Transverse colon (tissue), 4 donors: ENCODE measurements at regions not wholly inside any gene's neighbourhood (a gene's known extent, or its start where the extent isn't known, plus 50 kb on each side); places are given as distances from the start of the nearest gene placed in this dataset.
"Not testable (repeated sequence)": the region's sequence is repeated elsewhere in the genome, so short reads cannot be mapped to it uniquely, and the experiment has no call there.

Source experiments
- DNase-seq: peaks from one replicate; pipeline ENCODE4 v3.0.0-alpha.2; 2019
- H3K27ac ChIP-seq, 4 donors: fragments of 200-600 bp; sonication (generic); 2 replicates each; pipeline ENCODE4 v1.5.1; 2016 to 2018; ENCODE audit warnings: inconsistent platforms in 4 of 4
- H3K27me3 ChIP-seq: fragments of 200-600 bp; sonication (generic); 2 replicates; pipeline ENCODE4 v1.5.1; 2017; ENCODE audit warnings: inconsistent platforms
- H3K36me3 ChIP-seq, 4 donors: fragments of 200-600 bp; sonication (generic); 2 replicates each; pipeline ENCODE4 v1.5.1; 2017 to 2019; ENCODE audit warnings: inconsistent platforms in 4 of 4
- H3K4me1 ChIP-seq, 4 donors: fragments of 200-600 bp; sonication (generic); 2 replicates each; pipeline ENCODE4 v1.5.1; 2017 to 2020; ENCODE audit warnings: inconsistent platforms in 4 of 4
- H3K4me3 ChIP-seq, 4 donors: fragments of 200-600 bp; sonication (generic); 1 replicate in 1 of 4; 2 replicates in 3 of 4; pipeline versions ENCODE4 v1.5.1 to v1.6.1; 2017 to 2019; ENCODE audit warnings: inconsistent platforms in 4 of 4
- H3K9me3 ChIP-seq, 2 donors: fragments of 200-600 bp; sonication (generic); 2 replicates each; pipeline ENCODE4 v1.5.1; 2017 to 2019; ENCODE audit warnings: inconsistent platforms in 2 of 2
- CTCF ChIP-seq, 5 experiments: fragments of 200-600 bp in 3 of 5; fragments of 450-650 bp in 2 of 5; sonication (generic) in 3 of 5; IDR thresholded peaks; 1 replicate in 2 of 5; 2 replicates in 3 of 5; pipeline ENCODE4 v1.5.1; 2016 to 2017; ENCODE audit warnings: antibody characterized with exemption in 5 of 5, inconsistent platforms in 3 of 5, mild to moderate bottlenecking in 2 of 5, moderate library complexity in 1 of 5
- EP300 ChIP-seq: sonication (generic); formaldehyde crosslinking; IDR thresholded peaks from one replicate; pipeline ENCODE4 v1.6.1; 2017; ENCODE audit warnings: antibody characterized with exemption, low read depth
- POLR2A ChIP-seq: fragments of 450-650 bp; IDR thresholded peaks from one replicate; pipeline ENCODE4 v1.6.1; 2016; ENCODE audit warnings: antibody characterized with exemption, mild to moderate bottlenecking, moderate library complexity
- POLR2AphosphoS5 ChIP-seq, 3 donors: sonication (generic); formaldehyde crosslinking; IDR thresholded peaks; one replicate each; pipeline ENCODE4 v1.6.1; 2016; ENCODE audit warnings: antibody characterized with exemption in 3 of 3
- WGBS, 2 donors: methylation state at CpG; one replicate each; pipeline ENCODE4 v1.1.5; 2018; ENCODE audit warnings: low coverage in 1 of 2; 5-methylcytosine and 5-hydroxymethylcytosine counted together
- in situ Hi-C, 4 donors: fragments of 200-750 bp; cut with MboI; loops; one replicate each; pipeline versions ENCODE4 v1.15.0 to v1.15.1; 2017; ENCODE audit warnings: low sequenced_read_pairs in 3 of 4, low pct_ligation_motif_present in 1 of 4, low pct_unique_long_range_greater_than_20kb in 1 of 4
- intact Hi-C: fragments of 100-400 bp; cut with DNase I; formaldehyde crosslinking; loops from one replicate; pipeline ENCODE4 v1.15.1; 2023; ENCODE audit warnings: low total_unique reads

GRCh38 chr11:29159552-29160465 is 857.0 kb downstream of the KCNA4 start:
- no peaks in the 10 kb centered on the region for H3K36me3 ChIP-seq
- DNase-seq, result peak; percentile 31
- TF ChIP-seq CTCF (IDR thresholded peaks at IDR 0.05) (peak; percentile 61 to 65 (median 63)), POLR2A (no peak), EP300 (no peak), POLR2AphosphoS5 (IDR thresholded peaks at IDR 0.05) (no peak)
- 24 to 32% methylated on average over 6 of the region's 6 CpGs for WGBS, 2 donors
- no peak overlapping the region for H3K27ac ChIP-seq
- H3K4me3 ChIP-seq, result no peak overlapping the region
- intact Hi-C loops (no loop called here), in situ Hi-C loops (loop anchor here in 1 of 4 donors (25.0 kb wide), 1 partner anchor 1473 kb away; no protein-coding TSS in a partner anchor)
- no peaks in the 10 kb centered on the region for H3K4me1 ChIP-seq
- H3K27me3 ChIP-seq, result no peaks in the 10 kb centered on the region
- H3K9me3 ChIP-seq, result no peaks in the 10 kb centered on the region

DNA sequence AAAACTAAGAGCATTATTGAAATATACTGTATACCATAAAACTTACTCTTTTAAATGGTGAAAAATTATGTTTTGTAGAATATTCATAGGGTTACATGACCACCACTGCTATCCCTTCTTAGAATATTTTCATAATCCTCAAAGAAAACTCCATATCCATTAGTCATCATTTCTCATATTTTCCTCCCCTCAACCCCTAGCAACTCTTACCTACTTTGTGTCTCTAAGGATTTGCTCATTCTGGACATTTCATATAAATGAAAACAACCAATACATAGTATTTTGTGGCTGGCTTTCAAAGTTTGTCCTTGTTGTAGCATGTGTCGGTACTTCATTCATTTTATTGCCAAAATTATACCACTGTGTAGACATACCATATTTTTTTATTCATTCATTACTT is 863.8 kb downstream of the KCNA4 start:
- intact Hi-C loops (no loop called here), in situ Hi-C loops (loop anchor here in 1 of 4 donors (25.0 kb wide), 1 partner anchor 1466 kb away; no protein-coding TSS in a partner anchor)
- H3K27me3 ChIP-seq, result no peaks in the 10 kb centered on the region
- H3K4me1 ChIP-seq, result no peaks in the 10 kb centered on the region
- H3K9me3 ChIP-seq, result no peaks in the 10 kb centered on the region
- TF ChIP-seq POLR2A, result no peak
- TF ChIP-seq POLR2AphosphoS5 (IDR thresholded peaks at IDR 0.05), result no peak
- no peak for TF ChIP-seq EP300
- TF ChIP-seq CTCF (IDR thresholded peaks at IDR 0.05), result no peak
- no peak overlapping the region for H3K27ac ChIP-seq
- no peaks in the 10 kb centered on the region for H3K36me3 ChIP-seq
- no peak overlapping the region for H3K4me3 ChIP-seq
- WGBS, 2 donors, result 25 to 55% methylated on average over 1 of the region's 1 CpG
- DNase-seq, result no peak

DNA sequence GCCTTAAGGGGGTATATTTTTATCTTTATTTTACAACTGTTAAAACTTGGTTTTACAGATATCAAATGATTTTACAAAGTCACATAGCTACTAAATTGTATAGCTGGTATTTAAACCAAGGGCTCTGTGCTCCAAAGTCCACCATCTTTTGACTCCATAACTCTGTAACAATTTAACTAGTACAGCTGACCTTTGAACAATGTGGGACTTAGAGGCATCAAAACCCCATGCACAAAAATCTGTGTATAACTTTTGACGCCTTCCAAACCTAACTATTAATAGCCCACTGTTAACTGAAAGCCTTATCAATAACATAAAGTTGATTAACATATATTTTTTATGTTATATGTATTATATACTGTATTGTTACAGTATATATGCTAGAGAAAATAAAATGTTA is 874.3 kb downstream of the KCNA4 start:
- intact Hi-C loops, DNase-seq, H3K9me3 ChIP-seq, H3K4me1 ChIP-seq, H3K36me3 ChIP-seq, H3K27ac ChIP-seq, H3K4me3 ChIP-seq, H3K27me3 ChIP-seq, in situ Hi-C loops: not testable (repeated sequence)
- WGBS, 2 donors, result 0 to 76% methylated on average over 1 of the region's 1 CpG

- no peak for DNase-seq
- no peak for TF ChIP-seq POLR2AphosphoS5 (IDR thresholded peaks at IDR 0.05)
- no peak for TF ChIP-seq POLR2A
- no peak for TF ChIP-seq EP300
- TF ChIP-seq CTCF (IDR thresholded peaks at IDR 0.05), result no peak
These were observed 881.3 kb downstream of the KCNA4 start for GRCh38 chr11:29135504-29135903.

More at GRCh38 chr11:29135504-29135903, 881.3 kb downstream of the KCNA4 start:
- intact Hi-C loops, result no loop called here
- Histone ChIP-seq H3K27ac (no peak overlapping the region), H3K4me3 (no peak overlapping the region), H3K36me3 (no peaks in the 10 kb centered on the region), H3K27me3 (no peaks in the 10 kb centered on the region), H3K9me3 (no peaks in the 10 kb centered on the region), H3K4me1 (no peaks in the 10 kb centered on the region)
- in situ Hi-C loops, result no loop called here
- WGBS, 2 donors, result 20 to 27% methylated on average over 1 of the region's 1 CpG
